ENCODE measurements at regions not wholly inside any gene's neighbourhood (a gene's known extent, or its start where the extent isn't known, plus 50 kb on each side); places are given as distances from the start of the nearest gene placed in this dataset.

GRCh38 chr5:6166698-6167394 is 211.5 kb downstream of the MED10 start:
- DNase-seq (ENCODE audit: low read depth), result no peak

- DNase-seq (ENCODE audit: low read depth), result no peak
Observed at GRCh38 chr5:6163913-6164312, 214.4 kb downstream of the MED10 start.

- no peak for DNase-seq (ENCODE audit: low read depth)
Observed at GRCh38 chr5:6162175-6162574, 216.2 kb downstream of the MED10 start.

- DNase-seq (ENCODE audit: low read depth), result no peak
Observed at GRCh38 chr5:6161257-6161656, 217.1 kb downstream of the MED10 start.

- DNase-seq (ENCODE audit: low read depth), result no peak
Observed at GRCh38 chr5:6159832-6160430, 218.4 kb downstream of the MED10 start.

GRCh38 chr5:6158974-6159831 is 219.1 kb downstream of the MED10 start:
- DNase-seq (ENCODE audit: low read depth), result peak; percentile 83

GRCh38 chr5:6154216-6154615 is 224.1 kb downstream of the MED10 start:
- DNase-seq (ENCODE audit: low read depth), result no peak

- no peak for DNase-seq (ENCODE audit: low read depth)
Observed at GRCh38 chr5:6146271-6146670, 232.1 kb downstream of the MED10 start.

- DNase-seq (ENCODE audit: low read depth), result no peak
Observed at GRCh38 chr5:6145616-6146237, 232.6 kb downstream of the MED10 start.

GRCh38 chr5:6143523-6143922 is 234.8 kb downstream of the MED10 start:
- DNase-seq (ENCODE audit: low read depth), result no peak

GRCh38 chr5:6142353-6142752 is 236.0 kb downstream of the MED10 start:
- no peak for DNase-seq (ENCODE audit: low read depth)

- DNase-seq (ENCODE audit: low read depth), result no peak
Observed at GRCh38 chr5:6140219-6140618, 238.1 kb downstream of the MED10 start.

GRCh38 chr5:6135977-6136376 is 242.4 kb downstream of the MED10 start:
- no peak for DNase-seq (ENCODE audit: low read depth)

- no peak for DNase-seq (ENCODE audit: low read depth)
Observed at GRCh38 chr5:6134281-6134680, 244.1 kb downstream of the MED10 start.

GRCh38 chr5:6125781-6126180 is 252.6 kb downstream of the MED10 start:
- DNase-seq (ENCODE audit: low read depth), result no peak

- DNase-seq (ENCODE audit: low read depth), result no peak
Observed at GRCh38 chr5:6118691-6119090, 259.7 kb downstream of the MED10 start.

GRCh38 chr5:6117212-6117611 is 261.1 kb downstream of the MED10 start:
- no peak for DNase-seq (ENCODE audit: low read depth)

GRCh38 chr5:6115852-6116251 is 262.5 kb downstream of the MED10 start:
- no peak for DNase-seq (ENCODE audit: low read depth)

GRCh38 chr5:6112538-6112937 is 265.8 kb downstream of the MED10 start:
- no peak for DNase-seq (ENCODE audit: low read depth)

GRCh38 chr5:6112125-6112524 is 266.2 kb downstream of the MED10 start:
- DNase-seq (ENCODE audit: low read depth), result no peak

- no peak for DNase-seq (ENCODE audit: low read depth)
Observed at GRCh38 chr5:6111131-6111530, 267.2 kb downstream of the MED10 start.

- DNase-seq (ENCODE audit: low read depth), result no peak
Observed at GRCh38 chr5:6110441-6111005, 267.8 kb downstream of the MED10 start.

All from fibroblast of gingiva (primary cell).